ENCODE measurements at regions not wholly inside any gene's neighbourhood (a gene's known extent, or its start where the extent isn't known, plus 50 kb on each side); places are given as distances from the start of the nearest gene placed in this dataset.
"Not testable (repeated sequence)": the region's sequence is repeated elsewhere in the genome, so short reads cannot be mapped to it uniquely, and the experiment has no call there.

- DNase-seq = no peak
These were observed 56.6 kb downstream of the SLITRK1 start for GRCh38 chr13:83825676-83826075.

DNA sequence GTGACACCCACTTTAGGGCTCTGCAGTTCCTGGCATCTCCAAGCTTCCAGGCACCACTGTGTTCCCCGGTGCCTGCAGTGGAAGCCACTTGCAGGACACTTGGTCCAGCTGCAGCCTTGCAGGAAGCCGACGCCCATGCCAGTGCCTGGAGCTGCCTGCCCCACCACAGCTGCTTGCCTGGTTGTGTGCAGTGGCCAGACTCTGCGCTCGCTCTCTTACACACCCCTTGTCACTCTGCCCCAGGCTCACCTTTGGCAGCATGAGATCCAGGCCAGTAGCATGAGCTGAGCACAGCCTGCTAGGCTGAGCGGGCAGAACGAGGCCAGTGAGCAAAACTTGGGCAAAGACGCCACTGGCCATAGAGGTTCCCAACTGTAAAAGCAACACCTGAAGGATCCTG, 57.7 kb downstream of the SLITRK1 start:
- DNase-seq = no peak

GRCh38 chr13:83824120-83824519, 58.2 kb downstream of the SLITRK1 start:
- no peak for DNase-seq

DNA sequence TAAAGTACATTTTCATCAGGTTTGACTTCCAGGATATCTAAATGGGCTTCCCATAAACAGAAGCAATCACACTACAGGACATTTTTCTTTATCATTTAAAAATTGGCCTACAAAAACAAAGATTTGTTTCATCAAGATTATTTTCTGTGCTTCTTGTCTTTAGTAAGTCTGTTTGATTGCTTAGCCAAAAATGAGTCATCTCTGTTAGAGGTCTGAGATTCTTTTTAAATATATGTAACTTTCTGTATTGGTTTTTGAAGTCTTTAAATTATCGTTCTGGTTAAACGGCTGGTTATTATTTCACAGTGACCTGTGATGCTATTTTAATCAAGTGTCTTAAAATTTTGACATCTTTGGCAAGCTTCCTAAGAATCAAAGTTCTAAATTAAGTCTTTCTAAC, 62.7 kb downstream of the SLITRK1 start:
- no peak for DNase-seq

DNA sequence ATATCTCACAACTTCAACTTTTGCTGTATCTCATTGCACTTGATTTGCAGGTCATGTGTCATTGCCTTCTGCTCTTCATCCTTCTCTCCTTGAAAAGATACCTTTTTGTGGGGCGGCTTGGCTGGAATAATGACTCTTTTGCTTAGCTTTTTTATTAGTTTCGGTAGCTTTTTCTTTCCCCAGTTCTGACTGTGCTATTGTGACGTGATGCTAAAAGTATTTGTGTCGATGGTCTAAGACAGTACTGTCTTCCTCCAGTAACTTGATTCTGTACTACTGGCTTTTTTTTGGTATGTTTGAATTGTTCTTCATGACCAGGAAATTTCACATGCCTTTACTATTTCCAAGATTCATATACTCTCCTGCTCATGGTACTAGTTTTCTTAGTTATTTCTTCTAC, 63.1 kb downstream of the SLITRK1 start:
- DNase-seq = no peak

GRCh38 chr13:83816081-83816480, 66.2 kb downstream of the SLITRK1 start:
- DNase-seq = no peak

GRCh38 chr13:83815598-83815997, 66.7 kb downstream of the SLITRK1 start:
- DNase-seq = no peak

- DNase-seq = no peak
These were observed 72.1 kb downstream of the SLITRK1 start for GRCh38 chr13:83810136-83810535.

DNA sequence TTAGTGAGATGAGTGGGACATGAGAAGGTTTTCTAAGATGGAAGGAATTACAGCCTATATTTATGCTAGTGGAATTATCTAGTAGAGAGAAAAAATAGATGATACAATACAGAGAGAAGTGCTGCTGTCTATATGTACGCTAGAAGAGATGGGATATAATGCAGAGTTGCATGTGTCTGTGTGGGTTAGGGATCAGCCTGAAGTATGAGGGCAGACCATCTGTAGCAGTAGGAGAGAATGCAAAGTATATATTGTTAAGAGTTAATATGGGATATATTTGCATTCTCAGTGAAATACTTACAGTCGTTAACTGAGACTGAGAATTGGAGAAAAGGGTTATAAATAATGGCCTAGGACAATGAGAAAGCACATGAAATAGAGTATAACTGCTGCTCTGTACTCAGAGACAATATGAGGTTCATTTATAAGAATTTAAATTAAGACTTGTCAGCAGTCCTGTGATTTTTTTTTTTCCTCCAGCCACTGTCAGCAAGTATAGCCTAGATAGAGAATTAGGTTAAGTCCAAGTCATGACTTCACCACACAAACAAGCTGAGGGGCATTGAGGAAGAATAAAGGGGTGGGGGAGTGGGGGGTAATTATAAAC, 77.8 kb downstream of the SLITRK1 start:
- no peak for DNase-seq

DNA sequence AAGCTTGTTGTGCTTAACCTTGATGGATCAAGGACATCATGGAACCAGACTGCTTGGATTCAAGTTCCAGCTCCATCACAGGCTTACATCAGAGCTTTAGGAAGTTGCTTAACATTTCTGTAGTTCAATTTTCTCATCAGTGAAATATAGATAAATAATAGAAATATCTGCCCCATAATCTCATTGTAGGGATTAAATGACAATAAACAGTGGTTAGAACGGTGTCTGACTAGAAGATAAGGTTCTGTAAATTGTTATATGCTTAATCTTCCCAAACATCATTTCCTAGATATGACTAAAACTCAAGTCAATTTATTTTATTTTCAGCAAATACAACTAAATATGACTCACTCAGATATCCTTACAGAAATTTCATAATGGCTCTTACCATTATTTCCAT, 83.5 kb downstream of the SLITRK1 start:
- DNase-seq = no peak

GRCh38 chr13:83796364-83796763, 85.9 kb downstream of the SLITRK1 start:
- no peak for DNase-seq

GRCh38 chr13:83794583-83794982, 87.7 kb downstream of the SLITRK1 start:
- DNase-seq = no peak

- DNase-seq = no peak
These were observed 102.0 kb downstream of the SLITRK1 start for GRCh38 chr13:83780227-83780626.

DNA sequence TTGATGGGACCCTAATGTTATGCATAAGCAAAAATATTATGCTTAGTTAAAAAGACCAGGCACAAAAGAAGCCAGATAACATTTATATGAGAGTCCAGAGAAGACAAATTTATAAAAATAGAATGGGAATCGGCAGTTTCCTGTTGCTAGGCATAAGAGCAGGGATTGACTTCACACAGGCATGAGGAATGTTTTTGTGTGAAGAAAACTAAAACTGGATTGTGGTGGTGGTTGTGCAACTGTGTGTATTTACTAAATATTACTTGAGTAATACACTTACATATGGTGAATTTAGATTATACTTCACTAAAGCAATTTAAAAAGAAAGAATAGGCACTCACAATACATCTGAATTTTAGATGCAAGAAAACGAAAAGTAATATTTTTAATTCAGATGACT, 108.3 kb downstream of the SLITRK1 start:
- no peak for DNase-seq

GRCh38 chr13:83765796-83766195, 116.5 kb downstream of the SLITRK1 start:
- no peak for DNase-seq

- DNase-seq = no peak
These were observed 120.6 kb downstream of the SLITRK1 start for GRCh38 chr13:83761631-83762030.

- DNase-seq = not testable (repeated sequence)
These were observed 127.1 kb downstream of the SLITRK1 start for GRCh38 chr13:83755210-83755609.

GRCh38 chr13:83753912-83754624, 128.2 kb downstream of the SLITRK1 start:
- DNase-seq = no peak

DNA sequence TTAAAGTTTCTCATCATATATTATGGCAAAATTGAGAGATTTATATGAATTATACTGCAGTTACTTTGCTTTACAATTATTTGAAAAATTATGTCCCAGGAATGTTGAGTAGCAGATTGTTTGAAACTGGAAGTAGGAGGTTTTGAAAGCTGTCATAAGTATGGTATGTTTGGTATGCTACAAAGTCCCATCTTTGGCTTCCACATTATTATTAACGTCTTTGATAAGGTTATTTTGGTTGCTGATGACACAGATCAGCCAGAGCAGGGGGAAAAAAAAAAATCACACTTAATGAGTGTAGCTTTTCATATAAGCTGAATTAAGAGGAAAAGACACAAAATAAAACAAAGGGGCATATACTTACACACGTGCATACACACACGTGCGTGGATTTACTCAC, 130.1 kb downstream of the SLITRK1 start:
- no peak for DNase-seq

GRCh38 chr13:83740622-83741021, 141.7 kb downstream of the SLITRK1 start:
- DNase-seq = no peak

DNA sequence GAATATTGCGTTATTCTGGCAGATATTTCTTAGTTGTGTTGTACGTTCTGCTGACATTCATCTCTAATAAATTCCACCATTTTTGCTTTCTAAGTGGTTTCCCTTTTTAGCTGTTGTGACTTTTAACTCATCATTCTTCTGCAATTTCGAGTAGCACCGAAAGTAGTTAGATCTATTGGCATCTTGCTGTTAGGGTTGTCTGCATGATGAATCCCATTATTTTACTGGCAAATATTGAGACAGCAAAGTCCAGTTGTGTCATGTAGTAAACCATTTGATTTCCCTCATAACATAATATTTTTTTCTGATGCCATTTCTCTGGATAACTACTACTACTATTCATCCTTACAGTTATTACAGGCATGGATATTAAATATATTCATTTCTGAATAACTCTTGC, 143.9 kb downstream of the SLITRK1 start:
- no peak for DNase-seq

- no peak for DNase-seq
These were observed 149.0 kb downstream of the SLITRK1 start for GRCh38 chr13:83733293-83733692.

- DNase-seq = no peak
These were observed 149.5 kb downstream of the SLITRK1 start for GRCh38 chr13:83732755-83733154.

DNA sequence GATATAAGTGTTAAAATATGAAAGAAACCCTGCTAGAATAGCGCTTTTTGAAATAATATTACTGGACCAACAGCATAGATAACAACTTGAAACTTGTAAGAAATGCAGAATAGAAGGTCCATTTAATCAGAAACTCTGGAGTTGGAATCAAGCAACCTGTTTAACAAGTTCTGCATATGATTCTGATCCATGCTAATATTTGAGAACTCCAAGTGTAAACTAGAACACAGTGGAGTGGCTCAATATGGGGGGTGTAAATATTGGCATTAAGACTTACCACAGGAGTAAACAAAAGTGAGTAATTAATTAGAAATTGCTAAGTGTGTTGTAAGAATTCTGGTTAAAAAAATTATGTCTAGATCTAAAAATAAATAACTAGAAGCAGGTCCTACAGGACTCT, 151.2 kb downstream of the SLITRK1 start:
- DNase-seq = no peak

DNA sequence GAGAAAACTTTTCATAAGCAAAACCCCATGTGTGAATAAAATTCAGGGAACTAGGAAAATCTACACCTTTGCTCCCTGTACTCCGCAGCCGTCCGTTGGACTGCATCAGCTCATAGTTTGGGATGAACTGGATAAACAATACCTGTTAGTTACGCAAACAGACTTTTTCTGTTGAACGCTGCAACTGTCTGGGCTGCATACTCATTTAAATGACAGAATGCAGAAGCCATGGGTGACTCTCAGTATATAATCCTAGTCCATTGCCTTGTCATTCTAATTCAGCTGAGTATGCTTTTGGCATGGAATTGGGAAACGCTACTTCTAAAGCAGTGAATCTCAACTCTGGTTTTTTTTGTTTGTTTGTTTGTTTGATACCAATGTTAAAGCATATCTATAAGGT, 151.6 kb downstream of the SLITRK1 start:
- DNase-seq = no peak

All from GDM1 (cell line).